ENCODE measurements at regions not wholly inside any gene's neighbourhood (a gene's known extent, or its start where the extent isn't known, plus 50 kb on each side); places are given as distances from the start of the nearest gene placed in this dataset.

- H3K27me3 ChIP-seq: peaks cover 0 to 6% (median 0%) of the 10 kb centered on the region in 3 donors
- H3K4me1 ChIP-seq: no peaks in the 10 kb centered on the region
- H3K4me3 ChIP-seq: no peak overlapping the region
- no peak for DNase-seq
- TF ChIP-seq POLR2AphosphoS5 (IDR thresholded peaks at IDR 0.05) (no peak), EP300 (IDR thresholded peaks at IDR 0.05) (no peak), CTCF (IDR thresholded peaks at IDR 0.05) (no peak), POLR2A (IDR thresholded peaks at IDR 0.05) (no peak)
- H3K36me3 ChIP-seq: no peaks in the 10 kb centered on the region
- H3K9me3 ChIP-seq: no peaks in the 10 kb centered on the region
- intact Hi-C loops (cut with DNase I; ENCODE audit: low total_unique reads): no loop called here
- WGBS, 5 donors: 78 to 94% (median 85%) methylated on average over 8 to 10 of the region's 10 CpGs
- no peak overlapping the region for H3K27ac ChIP-seq
Measured at GRCh38 chr2:201968476-201968875, 65.2 kb upstream of the FZD7 start.

- intact Hi-C loops (cut with DNase I; ENCODE audit: low total_unique reads): no loop called here
- no peak for DNase-seq
- no peaks in the 10 kb centered on the region for H3K9me3 ChIP-seq
- no peaks in the 10 kb centered on the region for H3K4me1 ChIP-seq
- WGBS, 5 donors: 81 to 88% (median 86%) methylated on average over 14 of the region's 14 CpGs
- H3K27ac ChIP-seq: no peak overlapping the region
- no peak overlapping the region for H3K4me3 ChIP-seq
- no peak for TF ChIP-seq POLR2AphosphoS5 (IDR thresholded peaks at IDR 0.05)
- TF ChIP-seq CTCF (IDR thresholded peaks at IDR 0.05): no peak
- no peak for TF ChIP-seq EP300 (IDR thresholded peaks at IDR 0.05)
- H3K36me3 ChIP-seq: no peaks in the 10 kb centered on the region
- peaks cover 0 to 6% (median 0%) of the 10 kb centered on the region in 3 donors for H3K27me3 ChIP-seq
Measured at GRCh38 chr2:201969241-201969937, 64.3 kb upstream of the FZD7 start.

GRCh38 chr2:201969938-201970785 is 63.5 kb upstream of the FZD7 start:
- TF ChIP-seq POLR2A (IDR thresholded peaks at IDR 0.05): no peak
- no peak for TF ChIP-seq EP300 (IDR thresholded peaks at IDR 0.05)
- TF ChIP-seq POLR2AphosphoS5 (IDR thresholded peaks at IDR 0.05): peak in 1 of 3 donors; percentile 4
- no peak for TF ChIP-seq CTCF (IDR thresholded peaks at IDR 0.05)
- intact Hi-C loops (cut with DNase I; ENCODE audit: low total_unique reads): no loop called here
- Histone ChIP-seq H3K4me1 (no peaks in the 10 kb centered on the region), H3K27me3 (peaks cover 0 to 6% (median 0%) of the 10 kb centered on the region in 3 donors), H3K9me3 (no peaks in the 10 kb centered on the region), H3K27ac (no peak overlapping the region), H3K4me3 (no peak overlapping the region), H3K36me3 (no peaks in the 10 kb centered on the region)
- WGBS, 5 donors: 62 to 83% (median 77%) methylated on average over 12 of the region's 12 CpGs
- peak in 1 of 2 donors; percentile 65 for DNase-seq

- intact Hi-C loops (cut with DNase I; ENCODE audit: low total_unique reads): no loop called here
- no peaks in the 10 kb centered on the region for H3K36me3 ChIP-seq
- H3K4me3 ChIP-seq: no peak overlapping the region
- H3K27me3 ChIP-seq: peaks cover 0 to 6% (median 0%) of the 10 kb centered on the region in 3 donors
- no peaks in the 10 kb centered on the region for H3K9me3 ChIP-seq
- H3K27ac ChIP-seq: no peak overlapping the region
- WGBS, 5 donors: 91 to 100% (median 96%) methylated on average over 4 of the region's 4 CpGs
- no peaks in the 10 kb centered on the region for H3K4me1 ChIP-seq
- TF ChIP-seq POLR2AphosphoS5 (IDR thresholded peaks at IDR 0.05) (no peak), CTCF (IDR thresholded peaks at IDR 0.05) (no peak), EP300 (IDR thresholded peaks at IDR 0.05) (no peak), POLR2A (IDR thresholded peaks at IDR 0.05) (no peak)
- no peak for DNase-seq
Measured at GRCh38 chr2:201970786-201971108, 62.9 kb upstream of the FZD7 start.
